HG03196 (cell line): ENCODE measurements at regions not wholly inside any gene's neighbourhood (a gene's known extent, or its start where the extent isn't known, plus 50 kb on each side); places are given as distances from the start of the nearest gene placed in this dataset.

Source experiments
- ATAC-seq: cut with Tn5 transposase; IDR thresholded peaks from one replicate; pipeline ENCODE4 v1.9.1; 2021; ENCODE audit not compliant: unreplicated experiment

- ATAC-seq = no peak
These were observed 119.2 kb downstream of the ACKR3 start for GRCh38 chr2:236688563-236689392.

GRCh38 chr2:236689393-236689700 lies 119.7 kb downstream of the ACKR3 start:
- ATAC-seq = no peak

DNA sequence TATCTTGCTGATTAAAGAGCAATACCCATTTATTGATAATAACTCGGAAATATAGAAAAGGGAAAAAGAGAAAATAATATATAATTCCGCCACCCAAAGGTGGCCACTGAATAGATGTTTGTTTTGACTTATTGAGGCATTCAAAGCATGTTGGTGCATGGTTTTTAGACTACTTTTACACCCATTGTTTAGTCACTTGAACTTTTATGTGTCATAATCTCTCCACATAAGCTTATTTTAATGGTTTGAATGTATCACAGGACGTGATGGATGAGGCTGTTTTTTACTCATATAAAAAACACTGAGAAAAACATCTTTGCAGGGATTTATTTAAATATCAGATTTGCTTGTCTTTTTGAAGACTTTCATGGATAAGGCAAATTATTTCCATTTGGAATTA lies 120.4 kb downstream of the ACKR3 start:
- ATAC-seq = no peak

DNA sequence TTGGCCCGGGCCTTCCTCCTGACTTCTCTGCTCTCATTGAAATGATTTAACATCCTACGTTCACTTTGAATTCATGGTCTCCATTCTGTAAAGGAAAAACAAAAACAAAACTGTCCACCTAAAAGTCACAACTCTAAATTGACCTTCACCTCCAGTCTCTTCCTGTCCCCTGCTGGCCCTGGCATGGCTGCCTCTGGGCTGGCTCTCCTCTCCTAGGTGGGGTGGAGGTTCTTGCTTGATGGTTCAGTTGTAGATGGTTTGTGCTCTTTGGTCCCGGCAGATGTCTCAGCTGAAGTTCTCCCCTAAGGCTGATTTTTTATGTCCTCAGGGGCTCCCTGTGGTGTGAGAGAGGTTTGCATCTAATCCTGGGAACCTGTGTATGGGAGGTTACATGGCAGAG lies 121.1 kb downstream of the ACKR3 start:
- no peak for ATAC-seq

DNA sequence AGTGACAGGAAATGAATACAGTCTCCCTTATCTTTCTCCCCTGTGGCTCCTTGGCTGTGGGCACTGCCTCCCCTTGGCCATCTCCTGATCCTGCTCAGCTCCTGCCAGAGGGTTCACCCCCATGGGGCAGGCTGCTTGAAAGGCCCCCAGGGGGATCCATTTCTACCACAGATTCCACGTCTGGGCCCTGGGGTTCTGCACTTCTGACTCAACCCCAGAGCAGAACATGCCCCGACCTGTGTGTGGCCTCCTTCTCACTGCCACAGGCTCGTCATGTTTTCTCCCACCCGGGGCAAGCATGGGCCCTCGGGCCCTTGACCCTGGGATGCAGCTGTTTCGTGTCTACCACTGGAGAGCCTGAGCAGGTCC lies 122.2 kb downstream of the ACKR3 start:
- ATAC-seq = no peak

GRCh38 chr2:236692937-236693336 lies 123.3 kb downstream of the ACKR3 start:
- no peak for ATAC-seq

DNA sequence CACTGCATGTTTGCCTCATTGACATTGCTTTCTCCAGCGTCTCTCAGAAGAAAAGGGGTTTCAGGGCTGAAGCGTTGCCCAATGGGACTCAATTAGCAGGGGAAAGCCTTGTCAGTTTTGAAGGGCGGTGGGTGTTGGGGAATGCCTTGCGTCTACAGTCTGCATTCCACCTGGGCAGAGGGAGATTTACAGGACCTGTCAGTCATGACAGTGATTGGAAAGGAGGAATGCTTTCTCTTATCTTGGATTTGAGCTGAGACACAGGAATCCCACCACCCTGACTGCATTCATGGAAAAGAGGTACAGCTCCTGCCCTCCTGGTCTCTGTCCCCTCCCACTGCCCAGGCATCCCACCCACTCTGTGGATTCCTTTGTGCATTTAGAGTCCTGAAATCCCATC lies 123.9 kb downstream of the ACKR3 start:
- no peak for ATAC-seq

DNA sequence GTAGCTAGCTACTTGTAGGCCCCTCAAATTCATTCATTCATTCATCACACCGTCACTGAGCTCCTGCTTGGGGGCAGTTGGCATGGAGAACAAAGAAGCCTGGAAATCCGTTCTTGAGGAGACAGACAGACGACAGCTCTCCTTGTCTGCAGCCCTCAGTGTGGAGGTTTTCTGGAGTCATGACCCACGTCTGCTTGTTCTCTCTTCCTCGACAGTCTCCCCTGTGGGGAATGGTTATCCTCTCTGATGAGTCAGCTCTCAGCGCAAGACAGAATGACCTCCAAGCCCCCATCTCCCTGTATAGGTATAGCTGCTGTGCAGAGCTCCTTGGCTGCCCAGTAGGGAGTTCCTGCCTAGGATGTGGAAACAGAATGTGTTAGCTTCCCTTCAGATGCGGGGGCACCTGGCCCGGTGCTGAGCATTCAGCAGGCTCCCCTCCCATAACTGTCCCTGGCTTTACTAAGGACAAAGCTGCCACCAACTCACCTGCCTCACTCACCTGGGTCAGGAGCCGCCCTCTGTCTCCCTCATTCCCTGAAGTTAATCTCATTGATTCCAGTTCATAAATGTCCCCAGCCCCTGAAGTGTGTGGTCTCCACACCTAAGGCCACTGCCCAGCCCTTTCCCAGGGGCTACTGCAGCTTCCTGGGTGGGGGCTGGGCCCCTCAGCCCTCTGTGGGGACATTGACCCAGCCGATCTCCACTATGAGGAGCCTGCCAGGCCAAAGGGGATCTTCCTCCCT lies 124.7 kb downstream of the ACKR3 start:
- no peak for ATAC-seq

- ATAC-seq = no peak
These were observed 127.2 kb downstream of the ACKR3 start for GRCh38 chr2:236696834-236697233.

DNA sequence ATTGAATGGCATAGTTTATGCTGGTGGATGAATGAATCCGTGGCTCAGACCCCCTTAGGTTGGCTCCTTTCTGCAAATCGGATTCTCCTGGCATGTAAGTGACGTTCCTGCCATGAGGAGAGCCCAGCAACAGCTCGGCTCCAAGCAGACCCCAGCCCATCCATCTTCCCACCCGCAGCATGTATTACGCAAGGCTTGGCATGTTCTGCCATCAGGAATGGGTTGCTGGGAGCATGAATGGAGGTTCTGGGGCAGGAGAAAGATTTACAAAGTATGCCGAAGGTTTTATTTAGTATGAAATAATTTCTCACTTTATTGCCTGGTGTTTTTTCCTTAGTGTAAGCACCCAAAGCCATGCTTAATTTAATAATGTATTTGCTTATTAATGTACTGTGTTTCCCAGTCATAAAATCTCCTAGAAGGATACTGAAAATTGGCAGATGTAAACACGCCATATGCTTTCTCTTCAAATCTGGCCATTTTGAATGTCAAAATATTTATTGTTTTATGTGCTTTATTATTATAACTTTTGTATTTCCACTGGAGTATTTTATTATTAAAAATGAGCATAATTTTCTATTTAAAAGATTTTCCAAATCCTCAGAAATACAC lies 128.5 kb downstream of the ACKR3 start:
- no peak for ATAC-seq

- ATAC-seq = no peak
These were observed 131.1 kb downstream of the ACKR3 start for GRCh38 chr2:236700703-236701102.

DNA sequence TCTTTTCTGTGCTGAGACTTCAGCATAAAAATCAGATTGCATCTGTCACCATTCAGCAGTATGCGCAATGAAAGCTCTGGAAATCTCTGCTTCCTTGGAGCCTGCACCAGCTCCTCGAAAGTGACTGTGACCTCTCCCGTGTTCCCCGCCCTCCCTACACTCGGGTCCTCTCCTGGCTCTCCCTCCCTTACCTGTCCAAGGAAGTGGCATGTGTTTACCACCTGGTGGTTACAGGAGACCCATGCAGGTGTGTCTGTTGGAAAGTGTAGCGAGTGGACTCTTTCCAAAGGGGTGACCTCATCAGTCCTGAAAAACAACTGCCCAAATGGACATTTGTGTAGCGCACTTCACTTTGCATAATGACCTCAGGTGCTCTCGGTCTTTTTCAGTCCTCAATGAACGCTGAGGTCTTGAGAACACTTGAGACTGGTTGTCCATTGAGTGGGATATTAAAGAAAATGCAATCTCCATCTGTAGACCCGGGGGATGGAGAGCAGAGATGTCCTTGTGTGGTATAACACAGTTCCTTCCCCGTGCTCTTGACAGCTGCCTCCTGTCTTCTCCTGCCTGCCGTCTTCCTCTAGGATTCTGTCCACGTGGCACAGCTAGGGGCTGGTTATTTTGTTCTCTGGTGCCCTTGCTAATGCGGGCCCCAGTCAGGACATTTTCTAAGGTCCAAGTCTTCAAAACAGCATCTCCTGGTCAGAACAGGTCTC lies 133.2 kb downstream of the ACKR3 start:
- no peak for ATAC-seq

DNA sequence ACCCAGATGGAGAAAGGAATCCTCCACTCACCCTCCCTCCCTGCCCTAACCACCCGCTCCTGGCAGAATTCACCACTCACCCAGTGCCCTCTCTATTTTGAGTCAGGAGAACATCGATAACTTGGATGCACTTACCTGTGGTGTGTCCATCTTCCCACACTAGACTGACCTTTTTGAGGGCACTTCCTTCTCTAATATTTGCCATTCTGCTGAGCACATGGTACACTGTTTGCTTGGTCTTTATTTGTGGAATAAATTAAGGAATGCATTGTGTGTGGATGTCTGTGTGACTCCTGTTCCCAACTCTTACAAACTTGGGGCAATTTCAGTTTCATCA lies 133.7 kb downstream of the ACKR3 start:
- no peak for ATAC-seq

- no peak for ATAC-seq
These were observed 134.3 kb downstream of the ACKR3 start for GRCh38 chr2:236703906-236704305.

DNA sequence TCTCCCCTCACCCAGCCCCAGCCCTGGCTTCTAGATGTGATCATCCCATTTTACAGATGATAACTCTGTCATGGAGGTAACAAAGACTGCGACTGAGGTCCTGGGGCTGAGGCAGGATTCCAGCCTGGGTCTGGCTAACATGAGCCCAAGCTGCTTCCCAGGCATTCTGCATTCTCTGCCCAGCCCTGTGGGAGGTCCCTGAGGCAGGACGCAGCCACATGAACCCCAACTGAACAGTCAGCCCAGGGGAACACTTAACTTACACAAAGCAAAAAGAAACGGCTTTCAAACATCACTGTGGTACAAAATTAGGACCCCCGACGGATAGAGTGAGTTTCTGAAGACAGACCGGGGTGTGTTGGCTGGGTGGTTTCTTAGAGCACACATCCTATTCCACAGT lies 135.3 kb downstream of the ACKR3 start:
- ATAC-seq = no peak

- ATAC-seq = no peak
These were observed 135.9 kb downstream of the ACKR3 start for GRCh38 chr2:236705295-236706105.

GRCh38 chr2:236706288-236706687 lies 136.7 kb downstream of the ACKR3 start:
- ATAC-seq = no peak

GRCh38 chr2:236706803-236707202 lies 137.2 kb downstream of the ACKR3 start:
- ATAC-seq = no peak

DNA sequence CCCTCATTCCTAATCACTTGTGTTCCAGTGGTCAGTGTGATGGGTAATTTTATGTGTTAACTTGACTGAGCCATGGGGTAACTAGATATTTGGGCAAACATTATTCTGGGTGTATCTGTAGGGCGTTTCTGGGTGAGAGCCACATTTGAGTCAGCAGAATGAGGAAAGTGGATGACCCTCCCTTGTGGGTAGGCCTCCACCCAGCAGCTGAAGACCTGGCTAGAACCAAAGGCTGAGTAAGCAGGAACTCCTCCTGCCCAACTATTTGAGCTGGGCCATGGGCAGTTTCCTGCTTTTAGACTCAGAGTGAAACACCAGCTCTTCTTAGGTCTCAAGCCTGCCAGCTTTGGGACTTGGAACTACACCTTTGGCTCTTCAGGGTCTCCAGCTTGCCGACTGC lies 141.8 kb downstream of the ACKR3 start:
- ATAC-seq = no peak

- ATAC-seq = no peak
These were observed 142.7 kb downstream of the ACKR3 start for GRCh38 chr2:236712304-236712703.
